Small intestine (tissue), 7 donors: ENCODE measurements at regions not wholly inside any gene's neighbourhood (a gene's known extent, or its start where the extent isn't known, plus 50 kb on each side); places are given as distances from the start of the nearest gene placed in this dataset.

Experiments
- DNase-seq, 2 donors: peaks; one replicate each; pipeline versions ENCODE4 v3.0.0 to v3.0.0-alpha.2; 2013
- FAIRE-seq: peaks from 2 replicates; lab custom pipeline; 2012; peaks lifted over from hg19 to GRCh38; lab: Jason Lieb, UNC
- H3K27ac ChIP-seq, 3 donors: one replicate each; pipeline ENCODE4 v1.5.1; 2013; ENCODE audit warnings: low read length in 2 of 3, mild to moderate bottlenecking in 2 of 3, control low read depth in 1 of 3, inconsistent platforms in 1 of 3, low read depth in 1 of 3, moderate library complexity in 1 of 3
- H3K27me3 ChIP-seq, 3 donors: one replicate each; pipeline ENCODE4 v1.6.1; 2013; ENCODE audit warnings: low read length in 3 of 3, inconsistent platforms in 1 of 3; ENCODE audit not compliant: control insufficient read depth in 3 of 3, insufficient read depth in 3 of 3
- H3K36me3 ChIP-seq, 3 donors: one replicate each; pipeline ENCODE4 v1.6.1; 2013; ENCODE audit warnings: low read length in 3 of 3, inconsistent platforms in 1 of 3, low read depth in 1 of 3, mild to moderate bottlenecking in 1 of 3, moderate library complexity in 1 of 3; ENCODE audit not compliant: control insufficient read depth in 3 of 3, insufficient read depth in 2 of 3
- H3K4me1 ChIP-seq, 3 donors: one replicate each; pipeline ENCODE4 v1.6.1; 2013; ENCODE audit warnings: low read length in 2 of 3, inconsistent platforms in 1 of 3, low read depth in 1 of 3, mild to moderate bottlenecking in 1 of 3, moderate library complexity in 1 of 3; ENCODE audit not compliant: control insufficient read depth in 3 of 3, insufficient read depth in 2 of 3
- H3K4me3 ChIP-seq, 3 donors: one replicate each; pipeline ENCODE4 v1.5.1; 2013; ENCODE audit warnings: low read length in 3 of 3, control low read depth in 1 of 3, inconsistent platforms in 1 of 3, low read depth in 1 of 3, mild to moderate bottlenecking in 1 of 3, moderate library complexity in 1 of 3
- H3K9me3 ChIP-seq, 2 donors: one replicate each; pipeline ENCODE4 v1.6.1; 2013; ENCODE audit warnings: low read depth in 1 of 2, low read length in 1 of 2; ENCODE audit not compliant: control insufficient read depth in 2 of 2, insufficient read depth in 1 of 2
- WGBS, 3 donors: extraction: QIAGEN DNeasy Blood & Tissue Kit; methylation state at CpG; one replicate each; pipeline ENCODE4 v1.1.7; 2013; 5-methylcytosine and 5-hydroxymethylcytosine counted together
- donor health status: healthy with polysubstance abuse.
- donor health status: control.
- donor health status: control.
- donor health status: Bipolar disorder and iron deficiency.
- donor health status: healthy.

DNA sequence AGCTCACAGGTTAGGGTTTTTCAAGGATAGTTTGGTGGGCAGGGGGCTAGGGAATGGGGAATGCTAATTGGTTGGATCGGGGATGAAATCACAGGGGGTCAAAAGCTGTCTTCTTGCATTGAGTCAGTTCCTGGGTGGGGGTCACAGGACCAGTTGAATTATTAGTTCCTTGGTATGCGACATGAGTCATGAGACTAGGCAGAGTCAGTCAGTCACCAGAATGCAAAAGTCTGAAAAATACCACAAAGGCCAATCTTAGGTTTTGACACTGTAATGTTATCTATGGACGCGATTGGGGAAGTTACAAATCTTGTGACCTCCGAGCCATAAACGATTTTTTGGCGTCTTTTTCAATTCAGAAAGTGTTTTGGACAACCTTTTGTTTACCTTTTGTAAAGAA, 101.2 kb downstream of the ZNF519 start:
- Histone ChIP-seq H3K4me1 (no peaks in the 10 kb centered on the region), H3K9me3 (peaks cover 0 to 16% of the 10 kb centered on the region in 2 donors), H3K27me3 (peaks cover 0 to 2% (median 0%) of the 10 kb centered on the region in 3 donors), H3K36me3 (no peaks in the 10 kb centered on the region), H3K4me3 (no peak overlapping the region), H3K27ac (no peak overlapping the region)
- 72 to 88% (median 81%) methylated on average over 7 of the region's 7 CpGs for WGBS, 3 donors
- DNase-seq (no peak), FAIRE-seq (no peak)

DNA sequence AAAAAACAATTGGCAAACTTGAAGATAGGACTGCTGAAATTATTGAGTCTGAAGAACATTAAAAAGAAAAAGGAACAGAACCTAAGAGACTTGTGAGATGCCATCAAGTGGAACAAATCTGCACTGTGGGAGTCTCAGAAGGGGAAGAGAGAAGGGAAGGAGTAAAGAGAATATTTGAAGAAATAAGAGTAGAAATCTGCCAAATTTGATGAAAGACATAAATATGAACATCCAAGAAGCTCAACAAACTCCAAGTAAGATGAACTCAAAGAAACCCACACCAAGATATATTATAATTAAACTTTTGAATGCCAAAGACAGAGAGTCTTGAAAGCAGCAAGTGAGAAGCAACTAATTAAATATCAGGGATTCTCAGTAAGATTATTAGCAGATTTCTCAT, 102.7 kb downstream of the ZNF519 start:
- Histone ChIP-seq H3K36me3 (no peaks in the 10 kb centered on the region), H3K4me3 (no peak overlapping the region), H3K27me3 (peaks cover 0 to 2% (median 0%) of the 10 kb centered on the region in 3 donors), H3K4me1 (no peaks in the 10 kb centered on the region), H3K27ac (no peak overlapping the region), H3K9me3 (peaks cover 0 to 13% of the 10 kb centered on the region in 2 donors)
- DNase-seq (no peak), FAIRE-seq (no peak)

DNA sequence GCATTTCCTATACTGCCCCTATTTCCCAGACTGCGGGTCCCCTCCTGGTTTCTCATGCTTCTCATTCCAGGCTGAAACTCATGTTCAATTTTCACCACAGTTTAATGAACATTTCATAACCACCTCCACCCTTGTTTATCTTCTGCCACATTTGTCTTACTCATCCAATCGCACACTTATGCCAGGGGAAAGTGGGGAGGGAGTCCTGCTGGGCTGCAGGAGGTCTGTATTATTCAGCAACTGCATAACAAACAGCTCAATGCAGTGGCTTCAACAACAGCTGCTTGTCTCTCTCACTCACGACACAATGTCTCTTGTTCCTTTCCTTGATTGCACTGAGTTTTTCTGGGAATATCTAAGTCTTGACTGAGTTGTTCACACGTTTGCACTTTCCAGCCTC, 106.0 kb downstream of the ZNF519 start:
- FAIRE-seq (no peak), DNase-seq (no peak)
- Histone ChIP-seq H3K27ac (no peak overlapping the region), H3K36me3 (no peaks in the 10 kb centered on the region), H3K27me3 (peaks cover 0 to 2% (median 0%) of the 10 kb centered on the region in 3 donors), H3K9me3 (peaks cover 0 to 7% of the 10 kb centered on the region in 2 donors), H3K4me3 (no peak overlapping the region), H3K4me1 (no peaks in the 10 kb centered on the region)
- WGBS, 3 donors = 41 to 53% (median 51%) methylated on average over 4 of the region's 4 CpGs

DNA sequence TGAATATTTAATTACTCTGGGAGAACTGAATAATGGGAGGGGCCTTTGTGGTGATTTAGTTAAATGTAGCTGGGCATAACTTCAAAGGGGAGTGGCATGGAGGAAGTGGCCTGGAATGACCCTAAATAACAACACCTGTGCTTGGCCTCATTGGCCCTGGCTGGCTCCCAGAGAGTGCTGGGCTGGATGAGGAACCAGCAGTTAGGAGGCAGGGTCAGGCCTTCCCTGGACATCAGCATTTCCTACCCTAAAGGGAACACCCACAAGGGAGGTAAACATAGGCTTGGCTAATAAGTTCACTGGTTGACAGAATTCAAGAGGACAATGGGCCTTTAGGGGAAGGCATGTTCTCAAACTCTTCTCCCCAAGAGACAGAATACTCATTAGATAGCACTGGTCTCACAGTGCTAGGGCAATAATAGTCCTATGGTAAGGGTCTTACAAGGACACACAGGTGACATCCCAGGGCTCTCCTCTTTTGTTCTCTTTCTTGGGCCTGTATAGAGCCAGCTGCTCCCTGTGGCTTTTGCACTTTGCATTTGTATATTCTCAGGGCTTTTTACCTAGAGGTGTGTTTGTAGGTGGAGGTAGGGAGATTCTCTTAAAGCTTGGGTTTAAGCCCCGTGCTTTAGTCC, 106.8 kb downstream of the ZNF519 start:
- Histone ChIP-seq H3K36me3 (no peaks in the 10 kb centered on the region), H3K9me3 (peaks cover 0 to 2% of the 10 kb centered on the region in 2 donors), H3K27ac (no peak overlapping the region), H3K27me3 (no peaks in the 10 kb centered on the region), H3K4me1 (no peaks in the 10 kb centered on the region), H3K4me3 (no peak overlapping the region)
- DNase-seq (peak in 1 of 2 donors; percentile 29), FAIRE-seq (no peak)
- 42 to 55% (median 51%) methylated on average over 1 of the region's 1 CpG for WGBS, 3 donors

DNA sequence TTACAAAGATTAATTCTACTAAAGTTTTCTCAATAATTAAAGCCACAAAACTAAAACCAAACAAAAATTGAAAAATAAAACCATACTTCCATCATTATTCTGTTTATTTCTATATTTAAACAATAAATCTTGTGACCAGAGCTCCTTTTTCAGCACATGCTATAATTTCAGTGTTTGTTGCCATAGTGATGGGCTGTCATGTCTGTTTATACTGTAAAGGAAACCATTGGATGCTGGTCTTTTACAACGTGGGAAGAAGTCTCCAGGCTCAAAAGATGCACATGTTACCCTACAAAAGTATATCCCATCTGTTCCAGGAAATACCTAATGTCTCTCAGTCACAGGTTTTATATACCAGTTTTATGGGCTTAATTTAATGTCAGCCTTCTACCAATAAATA, 100.1 kb upstream of the MC2R start:
- 33 to 36% (median 34%) methylated on average over 1 of the region's 1 CpG for WGBS, 3 donors
- Histone ChIP-seq H3K27me3 (no peaks in the 10 kb centered on the region), H3K36me3 (no peaks in the 10 kb centered on the region), H3K27ac (no peak overlapping the region), H3K4me1 (no peaks in the 10 kb centered on the region), H3K9me3 (no peaks in the 10 kb centered on the region), H3K4me3 (no peak overlapping the region)
- FAIRE-seq = no peak
- DNase-seq = no peak

DNA sequence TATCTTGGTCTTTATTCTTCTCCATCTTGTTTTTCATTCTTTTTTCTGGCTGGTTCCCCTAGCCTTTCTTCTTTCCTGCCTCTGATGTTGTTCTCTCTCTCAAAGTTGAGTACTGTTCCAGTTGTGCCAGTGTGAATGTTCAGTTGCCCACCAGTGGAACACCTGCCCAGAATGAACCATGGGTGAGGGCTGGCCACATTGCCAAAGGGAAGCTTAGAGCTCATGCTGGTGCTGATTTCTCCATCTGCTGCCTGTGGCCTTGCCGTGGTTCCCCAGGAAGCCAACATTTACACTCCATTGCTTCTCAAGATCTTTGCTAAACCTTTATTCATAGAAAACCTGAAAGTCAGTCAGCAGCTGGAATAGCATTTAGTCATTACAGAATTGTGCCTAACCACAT, 99.1 kb upstream of the MC2R start:
- FAIRE-seq = no peak
- no peaks in the 10 kb centered on the region for H3K9me3 ChIP-seq

DNA sequence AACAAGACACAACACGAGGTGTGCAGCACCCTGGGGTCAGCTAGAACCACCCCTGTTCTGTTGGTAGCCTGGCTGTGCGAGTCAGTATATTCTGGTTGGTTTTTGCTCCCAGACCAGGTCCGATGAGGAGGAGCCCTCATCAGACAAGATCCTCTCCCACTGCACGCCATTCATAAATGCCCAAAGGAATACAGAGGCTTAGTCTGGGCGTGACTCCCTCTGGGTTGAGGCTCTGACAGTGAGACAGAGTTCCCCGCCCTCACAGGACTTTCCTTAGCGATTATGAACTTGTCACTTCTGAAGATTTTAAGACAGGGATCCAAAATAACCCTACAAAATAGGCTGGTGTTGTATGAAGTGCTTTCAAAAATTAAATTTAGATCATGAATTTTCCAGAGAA, 85.5 kb upstream of the MC2R start:
- no peaks in the 10 kb centered on the region for H3K27me3 ChIP-seq
- no peaks in the 10 kb centered on the region for H3K4me1 ChIP-seq
- DNase-seq (no peak), FAIRE-seq (no peak)
- no peaks in the 10 kb centered on the region for H3K36me3 ChIP-seq
- H3K4me3 ChIP-seq = no peak overlapping the region
- H3K27ac ChIP-seq = no peak overlapping the region
- H3K9me3 ChIP-seq = peaks cover 0 to 20% of the 10 kb centered on the region in 2 donors
- WGBS, 3 donors = 77 to 83% (median 82%) methylated on average over 7 of the region's 7 CpGs

More for the DNA sequence above, 99.1 kb upstream of the MC2R start:
- Histone ChIP-seq H3K4me1 (no peaks in the 10 kb centered on the region), H3K27ac (no peak overlapping the region), H3K4me3 (no peak overlapping the region), H3K36me3 (no peaks in the 10 kb centered on the region), H3K27me3 (no peaks in the 10 kb centered on the region)
- no peak for DNase-seq
- 63 to 72% (median 71%) methylated on average over 1 of the region's 1 CpG for WGBS, 3 donors

DNA sequence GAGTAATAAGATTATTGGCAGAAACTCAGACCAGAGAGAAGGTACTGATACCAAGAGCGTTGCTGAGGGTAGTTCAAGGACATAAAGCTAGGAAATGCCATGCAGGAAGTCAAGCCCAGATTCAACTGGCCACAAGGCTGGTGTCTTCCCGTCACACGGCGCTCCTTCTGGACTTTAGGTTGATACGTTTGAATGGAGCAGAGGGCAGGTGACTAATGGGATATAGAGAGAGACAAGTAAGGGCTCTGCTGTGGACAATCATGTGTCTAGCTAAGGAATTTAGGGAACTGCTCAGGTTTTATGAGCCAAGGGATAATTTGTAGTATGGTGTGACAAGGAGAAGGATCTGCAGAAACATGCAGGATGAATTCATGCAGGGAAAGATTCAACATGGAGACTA, 83.9 kb upstream of the MC2R start:
- Histone ChIP-seq H3K36me3 (no peaks in the 10 kb centered on the region), H3K27ac (no peak overlapping the region), H3K4me3 (no peak overlapping the region), H3K4me1 (no peaks in the 10 kb centered on the region), H3K27me3 (no peaks in the 10 kb centered on the region), H3K9me3 (peaks cover 0 to 20% of the 10 kb centered on the region in 2 donors)
- WGBS, 3 donors = 51 to 72% (median 55%) methylated on average over 5 of the region's 5 CpGs
- DNase-seq = peak in 1 of 2 donors; percentile 55
- FAIRE-seq = no peak

DNA sequence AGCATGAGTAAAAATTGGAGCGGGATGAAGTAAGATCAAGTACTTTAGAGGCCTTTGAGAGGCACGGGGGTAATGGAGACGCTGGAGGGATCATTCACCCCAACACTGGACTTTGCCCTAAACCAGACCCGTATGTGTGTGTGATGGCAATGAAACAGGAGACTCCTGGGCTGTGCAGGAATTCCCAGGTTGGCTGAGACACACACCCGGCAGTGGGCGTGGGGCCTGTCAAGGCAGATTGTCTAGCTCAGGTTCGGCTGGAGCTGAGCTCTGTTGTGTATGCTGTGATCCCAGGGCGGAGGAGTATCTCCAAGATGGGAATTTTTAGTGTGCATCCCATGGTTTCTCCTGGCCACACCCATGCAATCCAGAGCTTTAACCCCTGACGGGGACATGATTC, 83.2 kb upstream of the MC2R start:
- FAIRE-seq = no peak
- H3K27ac ChIP-seq = no peak overlapping the region

More for the DNA sequence above, 83.2 kb upstream of the MC2R start:
- Histone ChIP-seq H3K9me3 (peaks cover 0 to 20% of the 10 kb centered on the region in 2 donors), H3K4me1 (no peaks in the 10 kb centered on the region), H3K27me3 (no peaks in the 10 kb centered on the region), H3K36me3 (no peaks in the 10 kb centered on the region), H3K4me3 (no peak overlapping the region)
- 57 to 72% (median 69%) methylated on average over 9 of the region's 9 CpGs for WGBS, 3 donors
- DNase-seq = no peak
